ENCODE measurements at regions not wholly inside any gene's neighbourhood (a gene's known extent, or its start where the extent isn't known, plus 50 kb on each side); places are given as distances from the start of the nearest gene placed in this dataset.

DNA sequence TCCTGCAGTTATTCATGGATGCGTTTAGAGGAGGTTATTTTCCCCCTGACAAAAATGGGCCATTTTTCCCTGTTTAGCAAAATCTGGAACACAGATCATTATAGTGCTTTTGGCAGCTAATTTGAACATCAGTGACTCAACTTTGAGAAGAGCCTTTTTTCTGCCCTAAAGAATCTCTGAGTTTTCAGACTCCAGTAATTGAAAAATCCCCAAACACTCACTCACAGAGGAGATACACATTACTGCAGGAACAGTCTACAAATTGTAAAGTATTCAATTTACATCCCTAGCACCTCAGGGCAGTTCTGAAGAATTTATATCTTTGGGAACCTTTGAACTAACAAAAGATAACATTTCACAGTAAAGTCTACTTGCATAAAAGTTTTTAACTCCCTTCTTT lies 966.6 kb upstream of the SLC35B3 start:
- Histone ChIP-seq H3K27ac (ENCODE audit: extremely low read length, insufficient read depth, low read length) (no peak overlapping the region), H4K20me1 (ENCODE audit: insufficient read depth, low read length) (no peaks in the 10 kb centered on the region), H3K4me1 (ENCODE audit: insufficient read depth, low read length) (no peaks in the 10 kb centered on the region), H3K79me2 (ENCODE audit: insufficient read depth, low read length) (no peaks in the 10 kb centered on the region), H3K4me3 (replicated peaks in 1 of 3; ENCODE audit: insufficient read depth in 1 of 3, low read depth in 2 of 3, low read length in 3 of 3) (no peak overlapping the region), H3K36me3 (replicated peaks in 1 of 2; ENCODE audit: control insufficient read depth in 1 of 2, insufficient read depth in 2 of 2, low read length in 2 of 2) (no peaks in the 10 kb centered on the region), H3K9ac (ENCODE audit: insufficient read depth, low read depth, low read length) (no peak overlapping the region), H2AFZ (ENCODE audit: low read length) (no peak overlapping the region), H3K9me3 (ENCODE audit: low read length) (no peaks in the 10 kb centered on the region), H3K4me2 (ENCODE audit: low read depth, low read length) (no peak overlapping the region), H3K27me3 (ENCODE audit: control insufficient read depth in 1 of 2, insufficient read depth in 2 of 2, low read length in 2 of 2) (no peaks in the 10 kb centered on the region)
- no peak for FAIRE-seq
- POLR2A ChIA-PET: no interaction called here
- intact Hi-C loops (cut with micrococcal nuclease; ENCODE audit: unreplicated experiment): no loop called here
- 25% methylated on average over 1 of the region's 1 CpG for WGBS (ENCODE audit: low lambda C conversion rate)
- in situ Hi-C loops (cut with HindIII; ENCODE audit: extremely low pct_ligation_motif_present, low pct_unique_long_range_greater_than_20kb): loop anchor here (25.0 kb wide), 2 partner anchors 415 to 890 kb away; no protein-coding TSS in a partner anchor
- TF ChIP-seq CBX1 (IDR thresholded peaks at IDR 0.05; ENCODE audit: low read depth) (no peak), ZBTB14 (CRISPR knock-in tag; IDR thresholded peaks at IDR 0.05) (no peak), ZNF761 (CRISPR knock-in tag; conservative IDR thresholded peaks at IDR 0.05) (no peak), HNRNPUL1 (IDR thresholded peaks at IDR 0.05; ENCODE audit: low read depth, low read length) (no peak), ZNF30 (CRISPR knock-in tag; IDR thresholded peaks at IDR 0.05) (no peak), ZBTB1 (CRISPR knock-in tag; IDR thresholded peaks at IDR 0.05; ENCODE audit: borderline replicate concordance) (no peak), PPARG (CRISPR knock-in tag; conservative IDR thresholded peaks at IDR 0.05) (no peak), THAP11 (CRISPR knock-in tag; IDR thresholded peaks at IDR 0.05) (no peak), ZNF460 (CRISPR knock-in tag; IDR thresholded peaks at IDR 0.05; ENCODE audit: borderline replicate concordance) (no peak), SPEN (CRISPR knock-in tag; IDR thresholded peaks at IDR 0.05; ENCODE audit: low read depth) (no peak), MATR3 (CRISPR knock-in tag; IDR thresholded peaks at IDR 0.05) (no peak), MAZ (IDR thresholded peaks at IDR 0.05; ENCODE audit: borderline replicate concordance, low read depth, low read length) (no peak), MAZ (CRISPR knock-in tag; IDR thresholded peaks at IDR 0.05; ENCODE audit: low read depth) (no peak), IRF1 (CRISPR knock-in tag; IDR thresholded peaks at IDR 0.05; ENCODE audit: low read depth) (no peak), NFE2L1 (CRISPR knock-in tag; IDR thresholded peaks at IDR 0.05; ENCODE audit: borderline replicate concordance) (no peak)
- TF ChIP-seq, protein P1, sequence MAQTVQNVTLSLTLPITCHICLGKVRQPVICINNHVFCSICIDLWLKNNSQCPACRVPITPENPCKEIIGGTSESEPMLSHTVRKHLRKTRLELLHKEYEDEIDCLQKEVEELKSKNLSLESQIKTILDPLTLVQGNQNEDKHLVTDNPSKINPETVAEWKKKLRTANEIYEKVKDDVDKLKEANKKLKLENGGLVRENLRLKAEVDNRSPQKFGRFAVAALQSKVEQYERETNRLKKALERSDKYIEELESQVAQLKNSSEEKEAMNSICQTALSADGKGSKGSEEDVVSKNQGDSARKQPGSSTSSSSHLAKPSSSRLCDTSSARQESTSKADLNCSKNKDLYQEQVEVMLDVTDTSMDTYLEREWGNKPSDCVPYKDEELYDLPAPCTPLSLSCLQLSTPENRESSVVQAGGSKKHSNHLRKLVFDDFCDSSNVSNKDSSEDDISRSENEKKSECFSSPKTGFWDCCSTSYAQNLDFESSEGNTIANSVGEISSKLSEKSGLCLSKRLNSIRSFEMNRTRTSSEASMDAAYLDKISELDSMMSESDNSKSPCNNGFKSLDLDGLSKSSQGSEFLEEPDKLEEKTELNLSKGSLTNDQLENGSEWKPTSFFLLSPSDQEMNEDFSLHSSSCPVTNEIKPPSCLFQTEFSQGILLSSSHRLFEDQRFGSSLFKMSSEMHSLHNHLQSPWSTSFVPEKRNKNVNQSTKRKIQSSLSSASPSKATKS (CRISPR knock-in tag; IDR thresholded peaks at IDR 0.05): no peak
- TF ChIP-seq, protein P2, sequence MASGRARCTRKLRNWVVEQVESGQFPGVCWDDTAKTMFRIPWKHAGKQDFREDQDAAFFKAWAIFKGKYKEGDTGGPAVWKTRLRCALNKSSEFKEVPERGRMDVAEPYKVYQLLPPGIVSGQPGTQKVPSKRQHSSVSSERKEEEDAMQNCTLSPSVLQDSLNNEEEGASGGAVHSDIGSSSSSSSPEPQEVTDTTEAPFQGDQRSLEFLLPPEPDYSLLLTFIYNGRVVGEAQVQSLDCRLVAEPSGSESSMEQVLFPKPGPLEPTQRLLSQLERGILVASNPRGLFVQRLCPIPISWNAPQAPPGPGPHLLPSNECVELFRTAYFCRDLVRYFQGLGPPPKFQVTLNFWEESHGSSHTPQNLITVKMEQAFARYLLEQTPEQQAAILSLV (CRISPR knock-in tag; IDR thresholded peaks at IDR 0.05; ENCODE audit: borderline replicate concordance): no peak
- TF ChIP-seq, protein P3, sequence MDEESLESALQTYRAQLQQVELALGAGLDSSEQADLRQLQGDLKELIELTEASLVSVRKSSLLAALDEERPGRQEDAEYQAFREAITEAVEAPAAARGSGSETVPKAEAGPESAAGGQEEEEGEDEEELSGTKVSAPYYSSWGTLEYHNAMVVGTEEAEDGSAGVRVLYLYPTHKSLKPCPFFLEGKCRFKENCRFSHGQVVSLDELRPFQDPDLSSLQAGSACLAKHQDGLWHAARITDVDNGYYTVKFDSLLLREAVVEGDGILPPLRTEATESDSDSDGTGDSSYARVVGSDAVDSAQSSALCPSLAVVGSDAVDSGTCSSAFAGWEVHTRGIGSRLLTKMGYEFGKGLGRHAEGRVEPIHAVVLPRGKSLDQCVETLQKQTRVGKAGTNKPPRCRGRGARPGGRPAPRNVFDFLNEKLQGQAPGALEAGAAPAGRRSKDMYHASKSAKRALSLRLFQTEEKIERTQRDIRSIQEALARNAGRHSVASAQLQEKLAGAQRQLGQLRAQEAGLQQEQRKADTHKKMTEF (CRISPR knock-in tag; IDR thresholded peaks at IDR 0.05): no peak
- ATAC-seq: no peak
- BruUV-seq (replicated peaks): no TSS peak
- CTCF ChIA-PET (ENCODE audit: low intra/inter-chr PET ratio, low total read pairs): no interaction called here
- no peak for DNase-seq (ENCODE audit: low spot score)

Measured in HepG2 (cell line).